DMS 273 treated with DMSO at 0.1 percent for 48 hours (cell line): ENCODE measurements at regions not wholly inside any gene's neighbourhood (a gene's known extent, or its start where the extent isn't known, plus 50 kb on each side); places are given as distances from the start of the nearest gene placed in this dataset.
"Not testable (repeated sequence)": the region's sequence is repeated elsewhere in the genome, so short reads cannot be mapped to it uniquely, and the experiment has no call there.

Experiments used
- DNase-seq: peaks from one replicate; lab custom pipeline; 2025; lab: John Stamatoyannopoulos, UW

GRCh38 chr6:9101920-9102319 is 666.6 kb upstream of the SLC35B3 start:
- no peak for DNase-seq

- DNase-seq: no peak
These were observed 665.7 kb upstream of the SLC35B3 start for GRCh38 chr6:9100869-9101580.

- DNase-seq: no peak
These were observed 660.4 kb upstream of the SLC35B3 start for GRCh38 chr6:9095729-9096128.

GRCh38 chr6:9095137-9095536 is 659.8 kb upstream of the SLC35B3 start:
- DNase-seq: no peak

- no peak for DNase-seq
These were observed 654.4 kb upstream of the SLC35B3 start for GRCh38 chr6:9089724-9090123.

- no peak for DNase-seq
These were observed 652.1 kb upstream of the SLC35B3 start for GRCh38 chr6:9087470-9087869.

GRCh38 chr6:9086331-9086730 is 651.0 kb upstream of the SLC35B3 start:
- DNase-seq: no peak

- no peak for DNase-seq
These were observed 650.3 kb upstream of the SLC35B3 start for GRCh38 chr6:9085709-9086070.

GRCh38 chr6:9085054-9085708 is 649.8 kb upstream of the SLC35B3 start:
- no peak for DNase-seq

GRCh38 chr6:9083108-9083507 is 647.8 kb upstream of the SLC35B3 start:
- DNase-seq: no peak

GRCh38 chr6:9066726-9067125 is 631.4 kb upstream of the SLC35B3 start:
- DNase-seq: no peak

GRCh38 chr6:9064156-9064555 is 628.8 kb upstream of the SLC35B3 start:
- no peak for DNase-seq

- DNase-seq: no peak
These were observed 627.3 kb upstream of the SLC35B3 start for GRCh38 chr6:9062596-9062995.

GRCh38 chr6:9057937-9058336 is 622.6 kb upstream of the SLC35B3 start:
- DNase-seq: no peak

GRCh38 chr6:9056556-9056955 is 621.2 kb upstream of the SLC35B3 start:
- DNase-seq: no peak

- no peak for DNase-seq
These were observed 609.1 kb upstream of the SLC35B3 start for GRCh38 chr6:9044426-9044825.

GRCh38 chr6:9040718-9041117 is 605.4 kb upstream of the SLC35B3 start:
- DNase-seq: no peak

- no peak for DNase-seq
These were observed 603.9 kb upstream of the SLC35B3 start for GRCh38 chr6:9039258-9039657.

GRCh38 chr6:9028086-9028485 is 592.7 kb upstream of the SLC35B3 start:
- no peak for DNase-seq

GRCh38 chr6:9025796-9026394 is 590.5 kb upstream of the SLC35B3 start:
- DNase-seq: no peak

GRCh38 chr6:9025228-9025627 is 589.9 kb upstream of the SLC35B3 start:
- no peak for DNase-seq

GRCh38 chr6:9024246-9024645 is 588.9 kb upstream of the SLC35B3 start:
- DNase-seq: not testable (repeated sequence)

GRCh38 chr6:9020001-9020400 is 584.7 kb upstream of the SLC35B3 start:
- no peak for DNase-seq

GRCh38 chr6:9009931-9010330 is 574.6 kb upstream of the SLC35B3 start:
- DNase-seq: no peak
